Parathyroid adenoma (tissue), 2 donors: ENCODE measurements at regions not wholly inside any gene's neighbourhood (a gene's known extent, or its start where the extent isn't known, plus 50 kb on each side); places are given as distances from the start of the nearest gene placed in this dataset.

Source experiments
- H2AFZ ChIP-seq: fragments of 300-600 bp; sonication (generic); one replicate; pipeline ENCODE4 v1.7.0; 2017; ENCODE audit warnings: antibody characterized with exemption, mild to moderate bottlenecking
- H3K27ac ChIP-seq: fragments of 300-600 bp; sonication (generic); one replicate; pipeline ENCODE4 v1.7.0; 2017
- H3K27me3 ChIP-seq: fragments of 300-600 bp; sonication (generic); one replicate; pipeline ENCODE4 v1.7.0; 2017; ENCODE audit warnings: low read length; ENCODE audit not compliant: control insufficient read depth, insufficient read depth
- H3K36me3 ChIP-seq: fragments of 300-600 bp; sonication (generic); one replicate; pipeline ENCODE4 v1.7.0; 2017; ENCODE audit warnings: low read length; ENCODE audit not compliant: control insufficient read depth, insufficient read depth
- H3K4me1 ChIP-seq: fragments of 300-600 bp; sonication (generic); one replicate; pipeline ENCODE4 v1.7.0; 2017; ENCODE audit warnings: control low read depth
- H3K4me2 ChIP-seq: fragments of 300-600 bp; sonication (generic); one replicate; pipeline ENCODE4 v1.7.0; 2017; ENCODE audit warnings: low read length
- H3K4me3 ChIP-seq: fragments of 300-600 bp; sonication (generic); one replicate; pipeline ENCODE4 v1.7.0; 2017; ENCODE audit warnings: low read depth, low read length
- H3K79me2 ChIP-seq: fragments of 300-600 bp; sonication (generic); one replicate; pipeline ENCODE4 v1.7.0; 2017; ENCODE audit warnings: control low read depth
- H3K9ac ChIP-seq: fragments of 300-600 bp; sonication (generic); one replicate; pipeline ENCODE4 v1.7.0; 2017; ENCODE audit warnings: mild to moderate bottlenecking
- H3K9me3 ChIP-seq: fragments of 300-600 bp; sonication (generic); one replicate; pipeline ENCODE4 v1.7.0; 2017; ENCODE audit warnings: low read length; ENCODE audit not compliant: control insufficient read depth
- CTCF ChIP-seq: fragments of 300-600 bp; sonication (generic); IDR thresholded peaks from one replicate; pipeline ENCODE4 v1.7.0; 2017; ENCODE audit warnings: antibody characterized with exemption, mild to moderate bottlenecking
- donor health status: primary hyperparathyroidism.

GRCh38 chr2:59655809-59656208 is 897.6 kb downstream of the BCL11A start:
- H3K27me3 ChIP-seq, result no peaks in the 10 kb centered on the region
- H3K79me2 ChIP-seq, result no peaks in the 10 kb centered on the region
- no peaks in the 10 kb centered on the region for H3K36me3 ChIP-seq
- H3K9me3 ChIP-seq, result no peaks in the 10 kb centered on the region
- no peak overlapping the region for H3K27ac ChIP-seq
- H3K4me2 ChIP-seq, result no peak overlapping the region
- no peak overlapping the region for H3K9ac ChIP-seq
- H2AFZ ChIP-seq, result no peak overlapping the region
- H3K4me1 ChIP-seq, result no peaks in the 10 kb centered on the region
- no peak for TF ChIP-seq CTCF
- no peak overlapping the region for H3K4me3 ChIP-seq

- Histone ChIP-seq H3K36me3 (no peaks in the 10 kb centered on the region), H3K4me2 (no peak overlapping the region), H3K27me3 (no peaks in the 10 kb centered on the region), H2AFZ (no peak overlapping the region), H3K27ac (no peak overlapping the region), H3K4me3 (no peak overlapping the region), H3K9ac (no peak overlapping the region), H3K79me2 (no peaks in the 10 kb centered on the region), H3K9me3 (no peaks in the 10 kb centered on the region), H3K4me1 (no peaks in the 10 kb centered on the region)
- TF ChIP-seq CTCF, result no peak
These were observed 898.7 kb downstream of the BCL11A start for GRCh38 chr2:59654710-59655109.

GRCh38 chr2:59653164-59653563 is 900.3 kb downstream of the BCL11A start:
- no peaks in the 10 kb centered on the region for H3K4me1 ChIP-seq
- no peak overlapping the region for H3K27ac ChIP-seq
- no peaks in the 10 kb centered on the region for H3K36me3 ChIP-seq
- H2AFZ ChIP-seq, result no peak overlapping the region
- H3K79me2 ChIP-seq, result no peaks in the 10 kb centered on the region
- H3K9ac ChIP-seq, result no peak overlapping the region
- no peak for TF ChIP-seq CTCF
- H3K4me3 ChIP-seq, result no peak overlapping the region
- no peaks in the 10 kb centered on the region for H3K27me3 ChIP-seq
- no peak overlapping the region for H3K4me2 ChIP-seq
- no peaks in the 10 kb centered on the region for H3K9me3 ChIP-seq

GRCh38 chr2:59630789-59631188 is 922.7 kb downstream of the BCL11A start:
- no peak overlapping the region for H3K4me2 ChIP-seq
- H3K27ac ChIP-seq, result no peak overlapping the region
- H3K9ac ChIP-seq, result no peak overlapping the region
- no peaks in the 10 kb centered on the region for H3K9me3 ChIP-seq
- H3K4me1 ChIP-seq, result no peaks in the 10 kb centered on the region
- no peaks in the 10 kb centered on the region for H3K79me2 ChIP-seq
- no peak for TF ChIP-seq CTCF
- H3K36me3 ChIP-seq, result no peaks in the 10 kb centered on the region
- H2AFZ ChIP-seq, result no peak overlapping the region
- H3K27me3 ChIP-seq, result no peaks in the 10 kb centered on the region
- no peak overlapping the region for H3K4me3 ChIP-seq

GRCh38 chr2:59627599-59627998 is 925.9 kb downstream of the BCL11A start:
- Histone ChIP-seq H3K27me3 (no peaks in the 10 kb centered on the region), H3K9ac (no peak overlapping the region), H3K9me3 (no peaks in the 10 kb centered on the region), H3K4me1 (no peaks in the 10 kb centered on the region), H3K4me3 (no peak overlapping the region), H3K36me3 (no peaks in the 10 kb centered on the region), H3K27ac (no peak overlapping the region), H3K79me2 (no peaks in the 10 kb centered on the region), H2AFZ (no peak overlapping the region), H3K4me2 (no peak overlapping the region)
- no peak for TF ChIP-seq CTCF
